SK-N-SH (cell line): ENCODE measurements at regions not wholly inside any gene's neighbourhood (a gene's known extent, or its start where the extent isn't known, plus 50 kb on each side); places are given as distances from the start of the nearest gene placed in this dataset.

Experiments used
- CTCF ChIA-PET: fragments of 300-600, 350-600 bp; formaldehyde crosslinking; extraction: SDS; loops from one replicate; lab custom pipeline; 2021; lab: Yijun Ruan, JAX
- POLR2A ChIA-PET: fragments of 350-600 bp; sonication (Branson Sonifier 250); formaldehyde crosslinking; extraction: SDS; loops from one replicate; lab custom pipeline; 2020; ENCODE audit warnings: antibody characterized with exemption, inconsistent platforms; lab: Yijun Ruan, JAX
- DNase-seq: peaks from one replicate; pipeline ENCODE4 v3.0.0; 2012
- H2AFZ ChIP-seq: fragments of 200-600 bp; sonication (generic); 2 replicates; pipeline ENCODE4 v1.8.1; 2016; ENCODE audit warnings: antibody characterized with exemption, mild to moderate bottlenecking, low read depth
- H3F3A ChIP-seq: fragments of 200-600 bp; sonication (generic); replicated peaks from 2 replicates; pipeline ENCODE3; 2016; ENCODE audit warnings: antibody characterized with exemption, mild to moderate bottlenecking; ENCODE audit not compliant: insufficient read depth
- H3K27ac ChIP-seq, 2 experiments: fragments of 200-500 bp in 1 of 2; fragments of 200-600 bp in 1 of 2; sonication (Bioruptor generic) in 1 of 2; sonication (generic), shearing (Covaris generic) in 1 of 2; 2 replicates each; pipeline versions ENCODE4 v1.5.1 to v1.6.1; 2014 to 2016; ENCODE audit warnings: low read depth in 2 of 2, inconsistent platforms in 1 of 2, low read length in 1 of 2, mild to moderate bottlenecking in 1 of 2, mixed read lengths in 1 of 2
- H3K27me3 ChIP-seq: fragments of 200-600 bp; sonication (generic), shearing (Covaris generic); 2 replicates; pipeline ENCODE4 v1.6.1; 2016; ENCODE audit warnings: mixed run types; ENCODE audit not compliant: insufficient read depth
- H3K36me3 ChIP-seq, 2 experiments: fragments of 200-500 bp in 1 of 2; fragments of 200-600 bp in 1 of 2; sonication (Bioruptor generic) in 1 of 2; sonication (generic) in 1 of 2; replicated peaks in 1 of 2; 2 replicates each; pipeline versions ENCODE3 to v1.5.1; 2014 to 2016; ENCODE audit warnings: low read length in 1 of 2, mild to moderate bottlenecking in 1 of 2; ENCODE audit not compliant: insufficient read depth in 2 of 2, control insufficient read depth in 1 of 2
- H3K4me1 ChIP-seq, 2 experiments: fragments of 200-500 bp in 1 of 2; fragments of 200-600 bp in 1 of 2; sonication (Bioruptor generic) in 1 of 2; sonication (generic), shearing (Covaris generic) in 1 of 2; 2 replicates each; pipeline versions ENCODE4 v1.5.1 to v1.6.1; 2014 to 2016; ENCODE audit warnings: low read depth in 1 of 2, low read length in 1 of 2, mixed run types in 1 of 2; ENCODE audit not compliant: insufficient read depth in 2 of 2, control insufficient read depth in 1 of 2
- H3K4me2 ChIP-seq: fragments of 200-600 bp; sonication (generic), shearing (Covaris generic); 2 replicates; pipeline ENCODE4 v1.6.1; 2017; ENCODE audit warnings: mixed run types
- H3K4me3 ChIP-seq, 2 experiments: fragments of 200-500 bp in 1 of 2; fragments of 200-600 bp in 1 of 2; sonication (Bioruptor generic) in 1 of 2; sonication (generic), shearing (Covaris generic) in 1 of 2; 2 replicates each; pipeline versions ENCODE4 v1.5.1 to v1.8.1; 2014 to 2016; ENCODE audit warnings: low read depth in 2 of 2, inconsistent platforms in 1 of 2, low read length in 1 of 2, mild to moderate bottlenecking in 1 of 2, mixed read lengths in 1 of 2, moderate library complexity in 1 of 2
- H3K79me2 ChIP-seq: fragments of 200-600 bp; sonication (generic); 2 replicates; pipeline ENCODE4 v1.8.1; 2017; ENCODE audit warnings: mild to moderate bottlenecking; ENCODE audit not compliant: insufficient read depth
- H3K9ac ChIP-seq: fragments of 200-600 bp; sonication (generic); 2 replicates; pipeline ENCODE4 v1.6.1; 2017; ENCODE audit warnings: mixed run types
- H3K9me2 ChIP-seq: fragments of 200-600 bp; sonication (generic); 2 replicates; pipeline ENCODE4 v1.6.1; 2017; ENCODE audit warnings: mixed run types
- H3K9me3 ChIP-seq: fragments of 200-600 bp; sonication (generic); 2 replicates; pipeline ENCODE4 v1.6.1; 2017; ENCODE audit warnings: mixed run types, mild to moderate bottlenecking, moderate library complexity
- H4K20me1 ChIP-seq: fragments of 200-600 bp; sonication (generic); 2 replicates; pipeline ENCODE4 v1.6.1; 2017; ENCODE audit warnings: mild to moderate bottlenecking, mixed run types; ENCODE audit not compliant: insufficient read depth
- CTCF ChIP-seq: fragments of 200-600 bp; sonication (generic); IDR thresholded peaks from 2 replicates; pipeline ENCODE4 v1.6.1; 2017; ENCODE audit warnings: antibody characterized with exemption, mild to moderate bottlenecking, moderate library complexity
- EZH2phosphoT487 ChIP-seq: fragments of 200-600 bp; sonication (generic); IDR thresholded peaks from 2 replicates; pipeline ENCODE4 v1.6.1; 2017; ENCODE audit warnings: low read depth, mixed run types, mild to moderate bottlenecking, antibody characterized with exemption, moderate library complexity, borderline replicate concordance
- FOXJ3 ChIP-seq: sonication (generic); formaldehyde crosslinking; IDR thresholded peaks from 2 replicates; pipeline ENCODE4 v1.5.1; 2020; ENCODE audit warnings: mild to moderate bottlenecking, missing genetic modification reagents
- FOXM1 ChIP-seq: IDR thresholded peaks from 2 replicates; pipeline ENCODE4 v1.4.0; 2012; ENCODE audit warnings: low read depth, mild to moderate bottlenecking
- GABPA ChIP-seq: IDR thresholded peaks from 2 replicates; pipeline ENCODE4 v1.4.0; 2012; ENCODE audit warnings: low read depth, mild to moderate bottlenecking
- JUND ChIP-seq: IDR thresholded peaks from 2 replicates; pipeline ENCODE4 v1.4.0; 2012
- MXI1 ChIP-seq: IDR thresholded peaks from 2 replicates; pipeline ENCODE4 v1.6.1; 2012; ENCODE audit warnings: mild to moderate bottlenecking, low read depth, low read length, improper control_type of control experiment
- NFIC ChIP-seq: IDR thresholded peaks from 2 replicates; pipeline ENCODE4 v1.4.0; 2012; ENCODE audit warnings: borderline replicate concordance
- RCOR1 ChIP-seq: fragments of 150-350 bp; IDR thresholded peaks from 2 replicates; pipeline ENCODE4 v1.6.1; 2017; ENCODE audit warnings: antibody characterized with exemption, low read length
- REST ChIP-seq: IDR thresholded peaks from 2 replicates; pipeline ENCODE4 v1.6.1; 2012; ENCODE audit warnings: mild to moderate bottlenecking, low read depth, low read length, moderate library complexity
- RFX5 ChIP-seq: IDR thresholded peaks from 2 replicates; pipeline ENCODE4 v1.6.1; 2012; ENCODE audit warnings: mild to moderate bottlenecking, improper control_type of control experiment, low read length
- RXRA ChIP-seq: IDR thresholded peaks from 2 replicates; pipeline ENCODE4 v1.4.0; 2012; ENCODE audit warnings: low read depth, mild to moderate bottlenecking, borderline replicate concordance
- SMC3 ChIP-seq: IDR thresholded peaks from 2 replicates; pipeline ENCODE4 v1.6.1; 2012; ENCODE audit warnings: low read depth, low read length, improper control_type of control experiment
- USF1 ChIP-seq: IDR thresholded peaks from 2 replicates; pipeline ENCODE4 v1.4.0; 2012; ENCODE audit warnings: low read depth, borderline replicate concordance
- USF2 ChIP-seq: fragments of 150-350 bp; IDR thresholded peaks from 2 replicates; pipeline ENCODE4 v1.6.1; 2017; ENCODE audit warnings: antibody characterized with exemption, low read length, low read depth, borderline replicate concordance
- ZBTB33 ChIP-seq: IDR thresholded peaks from 2 replicates; pipeline ENCODE4 v1.4.0; 2012; ENCODE audit warnings: low read depth, borderline replicate concordance
- WGBS: methylation state at CpG from one replicate; pipeline ENCODE4 v1.1.6; 2017; ENCODE audit warnings: low lambda C conversion rate; 5-methylcytosine and 5-hydroxymethylcytosine counted together

- no peaks in the 10 kb centered on the region for H3K79me2 ChIP-seq
- H3K36me3 ChIP-seq, result no peaks in the 10 kb centered on the region
- WGBS, result 45% methylated on average over 2 of the region's 2 CpGs
- H3K9ac ChIP-seq, result no peak overlapping the region
- no peaks in the 10 kb centered on the region for H4K20me1 ChIP-seq
- H3F3A ChIP-seq, result no peaks in the 10 kb centered on the region
- no peaks in the 10 kb centered on the region for H3K4me1 ChIP-seq
- no peak overlapping the region for H2AFZ ChIP-seq
- H3K4me3 ChIP-seq, result no peak overlapping the region
- no peaks in the 10 kb centered on the region for H3K27me3 ChIP-seq
- no peak for TF ChIP-seq USF1
- no peak for TF ChIP-seq RXRA
- no peak for TF ChIP-seq ZBTB33
- no peak for TF ChIP-seq RCOR1
- TF ChIP-seq REST, result no peak
- TF ChIP-seq SMC3, result no peak
- TF ChIP-seq EZH2phosphoT487, result no peak
- TF ChIP-seq, all 33 proteins: peak for 0
- no peak for DNase-seq
- CTCF ChIA-PET, result interaction anchor here (0.9 kb wide), 1 partner anchor 8 kb away, joined by 4 read pairs; no protein-coding TSS in a partner anchor
- Histone ChIP-seq H3K4me2 (no peak overlapping the region), H3K27ac (no peak overlapping the region), H3K9me3 (no peaks in the 10 kb centered on the region), H3K9me2 (no peaks in the 10 kb centered on the region)
- POLR2A ChIA-PET, result no interaction called here
Observed at GRCh38 chr5:89728134-89728533, 681.4 kb downstream of the CETN3 start.

GRCh38 chr5:89724379-89725095 is 685.0 kb downstream of the CETN3 start:
- Histone ChIP-seq H3F3A (no peaks in the 10 kb centered on the region), H2AFZ (no peak overlapping the region), H3K36me3 (no peaks in the 10 kb centered on the region), H3K27me3 (no peaks in the 10 kb centered on the region), H3K9me3 (no peaks in the 10 kb centered on the region), H3K4me3 (no peak overlapping the region), H3K79me2 (no peaks in the 10 kb centered on the region), H3K9ac (no peak overlapping the region), H3K4me1 (no peaks in the 10 kb centered on the region; a peak in 1 of 4 replicates), H3K27ac (no peak overlapping the region), H3K9me2 (no peaks in the 10 kb centered on the region), H3K4me2 (no peak overlapping the region), H4K20me1 (no peaks in the 10 kb centered on the region)
- 85% methylated on average over 7 of the region's 7 CpGs for WGBS
- ChIA-PET POLR2A (no interaction called here), CTCF (interaction anchor here (2.0 kb wide), 1 partner anchor 10 kb away, joined by 7 read pairs; no protein-coding TSS in a partner anchor)
- no peak for TF ChIP-seq FOXJ3
- no peak for TF ChIP-seq GABPA
- no peak for TF ChIP-seq JUND
- no peak for TF ChIP-seq FOXM1
- TF ChIP-seq SMC3, result no peak
- TF ChIP-seq RFX5, result no peak
- no peak for TF ChIP-seq RXRA
- no peak for TF ChIP-seq MXI1
- no peak for TF ChIP-seq NFIC
- no peak for TF ChIP-seq USF2
- no peak for TF ChIP-seq CTCF
- DNase-seq, result no peak
